Stromal cell of bone marrow (primary cell): ENCODE measurements at regions not wholly inside any gene's neighbourhood (a gene's known extent, or its start where the extent isn't known, plus 50 kb on each side); places are given as distances from the start of the nearest gene placed in this dataset.

Experiments
- DNase-seq: peaks from one replicate; pipeline ENCODE4 v3.0.0-alpha.2; 2012; ENCODE audit warnings: low read depth

DNA sequence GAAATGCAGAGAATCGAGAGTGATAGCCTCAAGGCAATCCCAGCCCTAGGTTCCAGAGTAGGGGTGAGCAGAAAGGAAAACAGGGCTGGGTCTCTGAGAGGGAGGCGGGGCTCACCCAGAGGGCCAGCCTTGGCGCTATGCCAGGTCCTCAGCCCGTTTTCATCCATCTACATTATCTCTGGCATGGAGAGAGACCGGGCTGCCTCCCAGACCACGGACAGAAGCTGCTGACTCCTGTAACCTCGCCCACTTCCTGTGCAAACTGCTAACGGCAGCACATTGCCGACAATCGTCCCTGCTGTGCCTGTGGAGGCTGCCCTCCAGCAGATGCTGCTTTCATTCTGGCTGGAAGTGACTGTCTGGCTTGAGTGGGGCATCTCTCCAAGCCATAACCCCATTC is 569.1 kb downstream of the NPHP4 start:
- no peak for DNase-seq

DNA sequence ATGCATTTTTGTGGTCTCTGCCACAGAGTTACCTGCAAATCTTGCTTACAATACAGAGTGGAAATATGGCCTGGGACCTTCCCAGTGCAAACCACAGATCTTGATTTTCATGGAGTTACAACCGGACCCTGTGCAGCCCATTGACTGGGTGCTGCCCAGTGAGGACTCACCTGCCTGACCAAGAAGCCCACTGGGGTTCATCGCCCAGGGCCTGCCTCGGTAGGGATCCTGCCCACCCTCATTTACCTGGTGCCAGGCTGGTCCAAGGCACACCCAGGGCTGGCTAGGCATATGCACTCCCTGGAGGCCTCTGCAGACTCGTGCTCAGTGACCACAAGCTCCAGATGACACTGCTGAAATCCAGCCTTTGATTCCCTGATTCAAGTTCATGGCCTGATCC is 572.7 kb downstream of the NPHP4 start:
- no peak for DNase-seq

DNA sequence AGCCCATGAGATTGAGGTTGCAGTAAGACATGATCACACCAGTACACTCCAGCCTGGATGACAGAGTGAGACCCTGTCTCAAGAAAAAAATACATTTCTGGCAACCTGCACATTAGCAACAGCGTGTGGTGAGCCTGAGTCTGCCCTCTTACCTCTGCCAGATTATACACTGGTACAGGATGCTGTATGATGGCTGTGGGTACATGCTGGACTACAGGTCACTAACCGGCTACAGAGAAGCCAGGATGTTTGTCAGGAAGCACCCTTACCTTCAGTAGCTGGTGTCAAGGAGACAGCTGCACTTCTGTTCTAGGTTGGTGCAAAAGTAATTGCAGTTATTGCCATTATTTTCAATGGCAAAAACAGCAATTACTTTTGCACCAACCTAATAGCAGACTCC is 575.7 kb downstream of the NPHP4 start:
- DNase-seq, result no peak

DNA sequence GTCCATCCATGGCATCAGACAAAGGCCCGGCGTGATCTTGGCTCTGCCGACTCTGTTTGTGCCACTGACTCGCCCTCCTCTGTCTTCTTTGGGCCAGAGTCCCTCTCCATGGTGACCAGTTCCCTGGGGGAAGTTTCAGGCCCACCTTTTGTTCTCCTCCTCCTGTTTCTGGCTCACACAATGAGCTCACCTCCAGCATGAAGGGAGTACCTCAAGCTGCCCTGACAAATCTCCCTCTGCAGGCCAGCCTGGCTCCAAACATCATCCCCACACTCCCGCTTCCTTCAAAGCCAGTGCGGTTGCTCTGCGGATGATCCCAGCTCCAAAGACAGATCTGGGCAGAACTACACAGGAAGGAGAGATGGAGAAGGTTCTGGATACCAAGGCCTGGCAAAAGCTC is 576.6 kb downstream of the NPHP4 start:
- no peak for DNase-seq

DNA sequence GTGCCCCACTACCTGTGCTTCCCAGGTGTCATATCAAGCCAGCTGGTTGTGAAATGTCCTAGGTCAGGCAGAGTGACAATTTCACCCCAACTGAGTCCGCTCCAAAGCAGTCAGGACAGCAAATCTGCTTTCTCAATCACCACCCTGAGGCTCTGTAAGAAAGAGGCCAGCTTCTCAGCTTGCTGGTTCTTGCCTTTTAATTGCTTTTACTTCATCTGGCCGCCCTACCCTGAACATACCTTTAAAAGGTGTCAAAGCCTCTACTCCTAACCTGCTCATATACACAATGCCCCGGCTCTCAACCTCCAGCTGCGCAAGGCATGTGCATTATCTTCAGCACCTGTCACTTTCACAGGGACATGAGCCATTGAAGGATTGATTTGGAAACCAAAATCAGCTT is 581.6 kb downstream of the NPHP4 start:
- DNase-seq, result no peak

DNA sequence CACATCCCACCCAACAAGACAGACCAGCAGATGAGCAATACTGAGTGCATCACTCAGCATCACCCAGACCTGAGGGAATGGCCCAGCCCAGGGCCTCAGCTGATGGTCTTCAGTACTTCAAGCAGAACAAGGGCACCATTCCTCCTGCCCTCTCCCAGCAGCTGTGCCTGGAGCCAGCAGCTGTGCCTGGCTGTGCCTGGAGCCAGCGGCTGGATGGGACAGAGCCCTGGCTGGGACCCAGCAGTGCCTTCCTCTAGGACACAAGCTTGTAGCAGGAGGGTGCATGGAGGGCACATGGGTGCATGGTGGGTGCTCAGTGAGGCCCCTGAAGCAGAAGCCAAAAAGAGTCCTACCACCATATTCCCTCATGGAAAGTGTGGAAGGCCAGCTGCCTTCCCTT is 583.8 kb downstream of the NPHP4 start:
- DNase-seq, result no peak

DNA sequence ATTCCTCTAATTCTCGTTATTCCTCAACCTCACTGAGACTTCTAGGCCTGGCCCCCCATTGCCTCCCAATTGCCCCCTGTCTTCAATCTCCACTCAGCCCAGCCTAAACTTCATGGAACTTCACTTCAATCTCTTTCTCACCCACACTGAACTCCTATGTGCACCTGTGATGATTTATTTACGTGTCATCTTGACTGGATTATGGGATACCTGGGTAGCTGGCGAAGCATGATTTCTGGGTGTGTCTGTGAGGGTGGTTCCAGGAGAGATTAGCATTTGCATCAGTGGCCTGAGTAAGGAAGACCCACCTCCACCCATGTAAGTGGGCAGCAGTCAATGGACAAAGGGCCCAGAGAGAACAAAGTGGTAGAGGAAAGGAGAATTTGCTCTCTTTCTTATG is 587.0 kb downstream of the NPHP4 start:
- DNase-seq, result no peak

DNA sequence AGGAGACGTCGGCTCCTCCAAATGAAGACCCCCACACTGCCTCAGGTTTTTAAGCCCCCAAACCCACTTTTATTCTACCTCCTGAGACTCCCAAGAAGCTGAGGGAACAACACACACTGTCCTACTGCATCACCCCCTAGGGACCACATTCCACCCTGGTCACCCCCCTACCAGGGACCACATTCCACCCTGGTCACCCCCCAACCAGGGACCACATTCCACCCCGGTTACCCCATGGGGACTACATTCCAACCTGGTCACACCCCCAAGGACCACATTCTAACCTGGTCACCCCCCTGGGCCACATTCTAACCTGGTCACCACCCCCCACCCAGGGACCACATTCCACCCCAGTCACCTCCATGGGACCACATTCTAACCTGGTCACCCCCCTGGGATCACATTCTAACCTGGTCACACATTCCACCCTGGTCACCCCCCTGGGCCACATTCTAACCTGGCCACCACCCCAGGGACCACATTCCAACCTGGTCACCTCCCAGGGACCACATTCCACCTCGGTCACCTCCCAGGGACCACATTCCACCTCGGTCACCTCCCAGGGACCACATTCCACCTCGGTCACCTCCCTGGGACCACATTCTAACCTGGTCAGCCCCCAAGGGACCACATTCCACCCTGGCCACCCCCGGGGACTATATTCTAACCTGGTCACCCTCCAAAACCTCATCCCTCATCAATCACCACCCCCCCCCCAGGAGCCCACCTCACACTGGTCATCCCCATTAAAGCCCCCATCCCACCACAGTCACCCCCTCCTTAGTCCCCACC is 587.6 kb downstream of the NPHP4 start:
- DNase-seq, result no peak

DNA sequence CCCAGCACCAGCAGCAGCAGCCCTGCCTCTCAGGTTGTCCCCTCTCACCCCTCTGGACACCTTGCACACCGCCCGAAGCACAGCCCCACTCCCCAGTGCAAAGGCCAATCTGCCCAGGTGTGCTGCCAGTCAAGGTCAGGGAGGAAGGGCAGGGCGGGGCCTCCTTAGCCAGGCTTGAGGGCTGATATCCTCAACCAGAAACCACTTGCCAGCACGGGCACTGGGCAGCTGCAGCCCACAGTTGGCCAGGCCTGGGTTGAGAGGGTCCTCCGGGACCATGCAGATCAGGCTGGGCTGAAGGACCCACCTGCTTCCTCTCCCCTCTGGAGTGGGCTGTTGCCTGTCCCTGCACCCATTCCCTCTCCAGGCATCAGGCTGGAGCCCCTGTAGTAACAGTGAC is 588.3 kb downstream of the NPHP4 start:
- DNase-seq, result no peak

DNA sequence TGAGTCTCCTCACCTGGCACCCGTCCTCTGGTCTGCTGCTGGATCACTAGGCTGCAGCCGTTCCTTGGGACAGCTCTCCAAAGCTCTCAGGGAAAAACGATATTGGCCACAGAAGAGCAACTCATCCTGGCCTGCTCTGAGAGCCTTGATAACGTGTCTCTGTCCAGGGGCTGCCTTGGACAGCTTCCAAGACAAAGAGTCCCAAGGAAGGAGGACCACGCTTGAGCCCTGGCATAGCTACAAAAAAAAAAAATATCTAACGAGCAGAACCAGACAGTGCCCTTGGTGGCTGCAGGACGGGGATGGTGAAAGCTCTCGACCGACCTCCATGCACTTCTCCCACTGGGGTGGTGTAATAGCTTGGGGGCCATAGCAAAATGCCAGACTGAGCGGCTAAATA is 589.6 kb downstream of the NPHP4 start:
- DNase-seq, result no peak

DNA sequence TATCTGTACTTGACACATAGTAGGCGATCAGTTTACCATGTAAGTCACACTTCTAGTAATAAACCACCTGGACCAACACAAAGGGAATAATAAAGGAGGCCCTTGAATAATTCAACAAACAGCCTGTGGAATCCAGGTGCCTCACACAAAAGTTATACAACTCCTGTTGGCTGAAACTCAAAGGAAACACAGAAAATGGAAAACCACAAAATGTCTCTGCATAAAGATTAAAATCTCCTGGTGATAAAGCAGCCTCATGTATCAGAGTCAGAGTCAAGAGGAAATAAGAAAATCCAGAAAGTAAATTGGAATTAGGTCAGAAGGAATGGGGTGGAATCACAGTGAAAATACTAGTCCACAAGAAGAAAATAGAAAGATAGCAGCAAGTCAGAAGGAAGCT is 592.5 kb downstream of the NPHP4 start:
- DNase-seq, result no peak

DNA sequence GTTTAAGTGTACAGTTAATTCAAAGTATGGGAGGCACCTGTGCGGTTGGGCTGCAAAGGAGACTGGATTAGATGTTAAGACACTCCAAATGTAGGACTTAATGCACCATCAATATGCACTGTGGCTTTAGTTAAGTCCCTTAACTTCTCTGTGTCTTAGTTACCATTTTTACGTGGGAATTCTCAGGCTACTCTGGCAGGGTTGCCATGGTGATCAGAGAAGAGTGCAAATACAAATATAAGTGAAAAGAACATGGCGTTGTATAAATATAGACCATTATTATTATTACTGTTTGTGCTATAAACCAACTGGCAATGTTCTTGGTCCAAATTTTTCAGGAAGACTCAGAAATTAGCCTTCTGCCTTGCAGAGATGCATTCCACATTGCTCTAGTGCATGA is 595.6 kb downstream of the NPHP4 start:
- DNase-seq, result no peak

DNA sequence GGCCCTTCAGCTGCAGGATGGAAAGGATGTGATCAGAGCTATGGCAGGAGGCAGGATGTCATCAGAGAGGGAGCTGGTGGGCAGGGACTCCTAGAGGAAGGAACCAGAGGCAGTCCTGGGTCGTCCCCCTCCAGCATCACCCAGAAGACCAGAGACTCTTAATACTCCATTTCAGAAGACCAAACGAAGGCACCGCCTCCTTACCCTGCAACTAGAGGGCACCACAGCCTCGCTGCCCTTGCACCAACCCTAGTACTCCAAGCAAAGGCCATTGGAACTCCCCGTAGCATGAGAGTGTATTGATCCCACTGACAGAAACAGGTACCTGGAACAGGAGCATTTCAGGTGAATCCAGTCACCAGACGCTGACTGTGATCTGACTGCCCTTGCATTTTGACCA is 598.1 kb downstream of the NPHP4 start:
- no peak for DNase-seq

DNA sequence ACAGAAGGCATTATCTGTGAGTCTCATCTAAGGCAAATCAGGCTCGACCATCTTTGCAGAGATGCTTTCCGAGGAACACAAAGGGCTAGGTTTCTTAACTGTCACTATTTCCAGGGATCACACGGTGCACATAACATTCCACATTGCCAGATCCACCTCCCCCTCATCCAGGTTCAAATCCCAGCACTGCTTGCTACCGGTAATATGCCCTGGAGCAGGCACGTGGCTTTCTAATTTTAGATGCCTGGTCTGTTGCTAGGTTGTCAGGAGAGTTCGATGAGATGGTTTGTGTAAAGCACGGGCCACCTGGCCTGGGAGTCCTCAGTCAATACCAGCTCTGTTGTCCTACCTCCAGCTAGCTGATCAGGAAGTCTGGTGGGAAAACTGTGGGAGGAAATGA is 598.6 kb downstream of the NPHP4 start:
- DNase-seq, result no peak

DNA sequence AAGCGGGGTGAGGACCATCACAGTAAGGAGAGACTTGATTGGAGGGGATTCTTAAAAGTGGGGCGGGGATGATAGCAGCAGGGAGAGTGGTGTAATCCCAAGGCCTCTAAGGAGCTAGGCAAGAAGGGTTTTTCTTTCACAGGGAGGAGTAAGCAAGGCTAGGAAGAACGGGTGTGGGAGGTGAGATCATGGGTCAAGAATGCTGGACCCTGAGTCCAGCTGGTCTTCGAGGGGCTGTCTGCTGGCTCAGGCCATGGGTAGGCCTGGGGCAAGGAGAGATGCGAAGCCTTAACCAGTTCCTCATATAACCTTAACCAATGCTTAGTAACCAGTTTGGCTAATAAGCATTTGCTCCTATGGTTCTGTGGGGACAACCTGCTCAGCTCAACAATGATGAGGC is 599.1 kb downstream of the NPHP4 start:
- no peak for DNase-seq

DNA sequence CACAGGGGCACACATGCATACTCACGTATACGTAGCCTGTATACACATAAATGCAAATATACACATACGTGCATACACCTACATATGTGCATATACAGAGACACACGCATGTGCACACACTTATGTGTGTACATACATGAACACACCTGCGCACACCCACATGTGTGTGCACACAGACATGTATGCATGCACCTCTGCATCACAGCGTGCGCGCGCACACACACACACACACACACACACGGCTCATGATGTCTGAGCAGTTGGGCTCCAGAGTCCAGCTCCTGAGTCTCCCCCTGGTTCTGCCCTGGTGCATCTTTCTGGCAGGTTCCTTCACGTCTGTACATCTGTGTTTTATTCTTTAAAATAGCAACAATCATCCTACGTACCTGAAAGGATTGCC is 600.5 kb downstream of the NPHP4 start:
- no peak for DNase-seq

DNA sequence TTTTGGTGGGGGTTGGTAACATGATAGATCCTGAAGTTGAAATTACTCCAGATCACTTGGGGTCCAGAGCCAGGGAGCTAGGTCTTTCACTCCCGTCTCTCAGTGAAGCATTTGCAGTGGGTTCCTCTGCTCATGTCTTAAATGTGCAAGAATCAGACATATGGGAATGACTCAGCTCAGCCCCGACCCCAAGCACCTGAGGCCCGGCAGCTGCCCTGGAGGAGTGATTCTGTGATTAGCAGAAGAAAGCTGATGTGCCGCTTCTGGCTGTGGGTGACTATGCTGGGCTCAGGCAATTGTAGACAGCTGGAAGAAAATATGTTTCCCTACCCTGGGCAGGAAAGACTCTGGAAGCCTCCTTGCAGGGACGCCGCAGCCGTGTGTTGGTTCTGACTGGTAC is 601.7 kb downstream of the NPHP4 start:
- DNase-seq, result no peak

DNA sequence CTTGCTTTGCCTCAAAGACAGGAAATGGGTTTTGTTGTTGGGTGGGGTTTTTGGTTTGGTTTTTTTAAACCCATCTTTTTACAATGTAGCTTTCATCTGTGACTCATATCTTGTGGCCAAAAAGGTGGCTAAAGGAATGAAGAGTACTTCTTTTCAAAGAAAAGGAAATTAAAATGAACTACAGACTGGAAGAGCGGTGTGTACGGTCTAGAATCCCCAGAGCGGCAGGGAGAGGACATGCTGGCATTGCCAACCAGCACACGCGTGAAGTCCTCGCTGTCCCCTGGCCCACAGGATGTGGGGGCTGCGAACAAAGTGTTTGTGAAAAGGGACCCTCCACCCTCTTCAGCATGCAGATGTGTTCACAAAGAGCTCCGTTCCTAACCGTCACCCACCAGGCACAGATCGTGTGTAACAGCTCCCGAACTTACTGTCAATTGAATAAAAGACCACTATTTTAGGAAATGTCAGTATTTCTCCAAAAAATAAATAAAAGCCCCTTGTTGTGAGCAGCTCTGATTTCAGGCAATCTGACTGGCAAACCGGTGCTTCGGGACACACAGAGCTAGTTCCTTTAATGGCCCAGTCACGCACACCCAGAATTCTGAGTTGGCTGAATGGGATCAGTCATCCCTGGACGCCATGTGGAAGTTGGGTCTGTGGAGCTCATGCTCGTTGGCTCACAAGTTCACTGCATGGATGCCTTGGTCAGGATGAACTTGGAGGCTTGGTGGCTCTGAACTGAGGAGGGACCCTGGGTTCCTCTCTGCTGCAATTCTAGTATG is 602.9 kb downstream of the NPHP4 start:
- DNase-seq, result no peak

DNA sequence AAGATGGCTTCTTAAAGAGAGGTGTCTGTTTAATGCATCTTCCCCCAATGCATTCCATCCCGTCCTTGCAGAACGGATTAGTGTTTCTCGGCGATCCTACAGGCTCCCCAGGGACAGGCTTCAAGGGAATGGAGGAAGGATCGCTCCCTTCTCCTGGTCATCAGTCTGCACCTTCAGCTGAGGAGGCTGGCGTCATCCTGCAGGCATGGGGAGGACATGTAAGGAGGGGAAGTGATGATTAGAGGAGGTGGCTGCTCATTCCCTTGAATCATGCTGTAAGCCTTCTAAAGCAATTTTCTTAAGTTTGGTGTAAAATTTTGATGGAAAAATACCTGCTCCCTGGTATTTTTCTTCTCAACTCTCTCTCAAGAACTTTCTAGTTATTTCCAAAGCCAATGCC is 603.6 kb downstream of the NPHP4 start:
- no peak for DNase-seq

DNA sequence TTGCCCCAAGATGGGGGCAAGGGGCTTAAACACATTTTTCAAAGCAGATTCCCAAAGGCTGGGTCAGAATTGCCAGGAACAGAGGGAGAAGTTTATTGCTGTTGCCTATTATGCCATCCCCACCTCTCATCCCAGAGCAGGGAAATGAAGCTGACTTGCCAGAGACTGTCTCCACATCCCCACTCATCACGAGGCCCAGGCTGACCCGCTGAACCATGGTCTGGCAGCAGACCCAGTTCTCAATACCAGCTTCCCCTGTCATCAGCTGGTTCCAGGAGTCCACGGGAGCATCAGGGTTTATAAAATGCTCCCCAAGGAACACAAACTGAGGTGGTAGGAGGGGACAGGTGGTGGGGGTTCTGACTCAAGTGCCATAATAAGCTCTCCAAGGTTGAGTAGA is 605.9 kb downstream of the NPHP4 start:
- DNase-seq, result no peak

DNA sequence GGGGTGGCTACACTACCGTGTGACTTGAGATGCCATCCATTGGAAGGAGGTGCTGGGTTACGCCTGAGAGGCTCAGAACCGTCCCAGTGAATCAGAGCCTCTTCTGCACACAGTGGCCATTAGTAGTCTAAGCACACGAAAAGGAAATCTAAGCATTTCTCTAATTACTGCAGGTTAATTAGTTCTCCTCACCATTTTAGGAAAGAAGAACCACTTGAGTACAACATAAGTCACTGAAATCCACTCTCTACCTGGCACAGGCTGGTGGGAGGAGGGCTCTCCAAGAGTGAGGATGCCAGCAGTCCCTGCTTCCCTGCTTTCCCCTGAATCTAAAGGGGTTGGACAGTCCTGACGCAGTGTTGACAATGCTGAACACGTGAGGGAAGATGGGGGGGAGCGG is 606.3 kb downstream of the NPHP4 start:
- no peak for DNase-seq

DNA sequence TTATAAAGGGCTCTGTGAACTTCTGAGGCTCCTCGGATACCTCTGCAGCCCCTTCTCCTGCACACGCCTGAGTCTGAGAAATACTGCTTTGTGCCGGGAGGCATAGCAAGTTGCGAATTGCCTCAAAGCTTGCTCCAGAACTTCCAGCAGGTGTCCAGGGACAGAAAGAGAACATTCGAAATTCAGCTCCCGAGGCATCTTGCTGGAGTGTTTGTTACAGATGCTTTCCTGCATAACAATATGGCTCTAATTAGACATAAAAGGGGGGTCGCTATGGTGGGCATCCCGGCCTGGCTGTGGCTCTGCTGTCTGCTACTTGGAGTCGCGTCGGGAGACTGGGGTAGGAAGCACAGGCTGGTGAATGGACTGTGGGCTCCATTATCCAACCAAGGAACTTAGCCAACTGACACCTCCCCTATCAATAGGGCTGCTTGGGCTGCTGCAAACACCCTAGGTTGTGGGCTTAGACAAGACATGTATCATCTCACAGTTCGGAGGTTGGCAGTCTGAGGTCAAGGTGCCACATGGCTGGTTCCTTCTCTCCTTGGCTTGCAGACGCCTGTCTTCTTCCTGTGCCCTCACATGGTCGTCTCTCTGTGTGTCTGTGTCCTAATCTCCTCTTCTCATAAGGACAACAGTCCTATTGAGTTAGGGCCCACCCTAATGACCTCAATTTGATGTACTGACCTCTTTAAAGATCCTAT is 607.0 kb downstream of the NPHP4 start:
- DNase-seq, result no peak

DNA sequence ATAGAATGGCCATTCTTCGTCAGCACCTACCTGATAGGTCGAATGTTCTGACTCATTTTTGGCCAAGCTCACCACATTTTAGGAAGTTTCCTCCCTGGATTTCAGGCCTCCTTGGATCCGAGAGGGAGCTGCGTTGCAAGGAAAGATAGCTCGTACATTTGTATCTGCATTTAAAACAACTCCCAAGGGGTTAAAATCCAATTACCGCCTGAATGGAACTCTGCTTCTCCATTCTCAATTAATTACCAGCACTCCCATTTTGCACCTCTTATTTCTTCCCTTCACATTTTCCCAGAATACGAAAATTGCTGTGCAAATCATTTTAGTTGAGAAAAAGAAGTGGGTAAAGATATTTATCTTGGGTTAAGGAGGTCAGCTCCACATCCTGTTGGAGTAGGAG is 610.7 kb downstream of the NPHP4 start:
- no peak for DNase-seq
